Central memory CD8-positive, alpha-beta T cell (primary cell): ENCODE measurements at regions not wholly inside any gene's neighbourhood (a gene's known extent, or its start where the extent isn't known, plus 50 kb on each side); places are given as distances from the start of the nearest gene placed in this dataset.

ENCODE experiments used
- ATAC-seq: fragments of 150-1000 bp; cut with Tn5 transposase; replicated peaks from 2 replicates; pipeline ENCODE4 v1.10.0; 2022; ENCODE audit warnings: mild to moderate bottlenecking, moderate FRiP score, moderate number of reproducible peaks; ENCODE audit not compliant: poor library complexity, severe bottlenecking; ENCODE audit errors: extremely low read depth
- DNase-seq, 2 donors: peaks; one replicate each; pipeline ENCODE4 v3.0.0; 2021; ENCODE audit warnings: low spot score in 2 of 2
- H3K27ac Mint-ChIP-seq: one replicate; pipeline ENCODE4 v1.8.0; 2022; ENCODE audit warnings: low read depth, mild to moderate bottlenecking, moderate library complexity, mixed read lengths
- H3K27me3 Mint-ChIP-seq: one replicate; pipeline ENCODE4 v1.8.0; 2022; ENCODE audit warnings: mixed read lengths
- H3K36me3 Mint-ChIP-seq: one replicate; pipeline ENCODE4 v1.8.0; 2022; ENCODE audit warnings: mild to moderate bottlenecking, moderate library complexity, mixed read lengths; ENCODE audit not compliant: insufficient read depth
- H3K4me1 Mint-ChIP-seq: one replicate; pipeline ENCODE4 v1.8.0; 2022; ENCODE audit warnings: mixed read lengths
- H3K4me3 Mint-ChIP-seq: one replicate; pipeline ENCODE4 v1.8.0; 2022; ENCODE audit warnings: mild to moderate bottlenecking, moderate library complexity, mixed read lengths
- H3K9me3 Mint-ChIP-seq: one replicate; pipeline ENCODE4 v1.8.0; 2022; ENCODE audit warnings: mixed read lengths

GRCh38 chr2:104572834-104573233 lies 281.1 kb upstream of the POU3F3 start:
- H3K36me3 Mint-ChIP-seq = no peaks in the 10 kb centered on the region
- H3K4me3 Mint-ChIP-seq = no peak overlapping the region
- no peaks in the 10 kb centered on the region for H3K27me3 Mint-ChIP-seq
- peaks cover 13% of the 10 kb centered on the region for H3K9me3 Mint-ChIP-seq
- H3K27ac Mint-ChIP-seq = no peak overlapping the region
- DNase-seq = no peak
- peak; percentile 56 for ATAC-seq
- no peaks in the 10 kb centered on the region for H3K4me1 Mint-ChIP-seq

- Mint-ChIP-seq H3K4me3 (no peak overlapping the region), H3K27ac (no peak overlapping the region), H3K4me1 (no peaks in the 10 kb centered on the region), H3K27me3 (no peaks in the 10 kb centered on the region), H3K9me3 (peaks cover 19% of the 10 kb centered on the region), H3K36me3 (no peaks in the 10 kb centered on the region)
- DNase-seq = no peak
- ATAC-seq = no peak
Measured at GRCh38 chr2:104574367-104574766, 279.5 kb upstream of the POU3F3 start.

GRCh38 chr2:104577143-104577542 lies 276.8 kb upstream of the POU3F3 start:
- Mint-ChIP-seq H3K27ac (no peak overlapping the region), H3K27me3 (no peaks in the 10 kb centered on the region), H3K36me3 (no peaks in the 10 kb centered on the region), H3K4me1 (no peaks in the 10 kb centered on the region), H3K4me3 (no peak overlapping the region), H3K9me3 (peaks cover 21% of the 10 kb centered on the region)
- ATAC-seq (no peak), DNase-seq (no peak)

DNA sequence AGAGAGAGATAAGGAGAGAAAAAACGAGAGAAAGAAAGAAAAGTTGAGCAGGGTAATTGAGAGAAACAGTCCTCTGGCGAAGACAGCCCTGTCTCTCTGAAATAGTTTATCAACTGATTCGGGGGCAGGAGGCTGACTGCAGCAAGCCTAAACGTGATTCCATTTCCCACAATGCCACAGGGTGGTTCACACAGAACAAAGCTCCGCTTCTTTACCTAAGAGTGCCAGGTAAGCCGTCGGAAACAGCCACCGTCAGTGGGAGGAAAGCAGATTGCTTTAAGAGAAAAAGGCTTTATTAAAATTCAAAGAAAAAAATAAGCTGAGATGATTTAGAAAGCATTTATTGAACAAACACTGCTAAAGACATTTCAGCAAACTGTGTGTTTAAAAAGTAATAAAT lies 271.4 kb upstream of the POU3F3 start:
- ATAC-seq (no peak), DNase-seq (no peak)
- Mint-ChIP-seq H3K27ac (no peak overlapping the region), H3K36me3 (no peaks in the 10 kb centered on the region), H3K9me3 (peaks cover 11% of the 10 kb centered on the region), H3K4me3 (no peak overlapping the region), H3K27me3 (no peaks in the 10 kb centered on the region), H3K4me1 (no peaks in the 10 kb centered on the region)

DNA sequence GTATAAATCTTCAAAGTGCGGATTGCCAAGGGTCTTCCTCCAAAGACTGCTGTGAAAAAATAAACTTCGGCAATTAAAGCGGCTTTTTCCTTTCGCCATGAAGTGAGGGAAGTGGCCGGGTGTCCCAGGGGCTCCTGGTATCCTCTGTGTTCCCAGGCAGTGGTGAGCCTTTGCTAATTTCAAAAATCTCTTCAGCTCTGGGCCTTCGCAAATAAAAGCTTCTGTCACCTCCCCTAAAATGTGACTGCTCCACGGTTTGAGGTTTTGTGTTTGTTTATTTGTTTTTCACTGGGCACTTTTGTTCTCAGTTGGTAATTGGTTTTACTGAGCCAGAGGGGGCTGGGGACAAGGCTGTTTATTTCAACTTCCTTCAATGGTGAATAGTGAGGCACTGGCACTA lies 270.1 kb upstream of the POU3F3 start:
- Mint-ChIP-seq H3K4me3 (no peak overlapping the region), H3K36me3 (no peaks in the 10 kb centered on the region), H3K4me1 (no peaks in the 10 kb centered on the region), H3K9me3 (peaks cover 5% of the 10 kb centered on the region), H3K27me3 (no peaks in the 10 kb centered on the region), H3K27ac (no peak overlapping the region)
- ATAC-seq = no peak
- DNase-seq = no peak

- H3K9me3 Mint-ChIP-seq = peaks cover 7% of the 10 kb centered on the region
- ATAC-seq (no peak), DNase-seq (no peak)
- no peaks in the 10 kb centered on the region for H3K36me3 Mint-ChIP-seq
- no peak overlapping the region for H3K4me3 Mint-ChIP-seq
- no peaks in the 10 kb centered on the region for H3K27me3 Mint-ChIP-seq
- no peak overlapping the region for H3K27ac Mint-ChIP-seq
- H3K4me1 Mint-ChIP-seq = no peaks in the 10 kb centered on the region
Measured at GRCh38 chr2:104584393-104584792, 269.5 kb upstream of the POU3F3 start.

DNA sequence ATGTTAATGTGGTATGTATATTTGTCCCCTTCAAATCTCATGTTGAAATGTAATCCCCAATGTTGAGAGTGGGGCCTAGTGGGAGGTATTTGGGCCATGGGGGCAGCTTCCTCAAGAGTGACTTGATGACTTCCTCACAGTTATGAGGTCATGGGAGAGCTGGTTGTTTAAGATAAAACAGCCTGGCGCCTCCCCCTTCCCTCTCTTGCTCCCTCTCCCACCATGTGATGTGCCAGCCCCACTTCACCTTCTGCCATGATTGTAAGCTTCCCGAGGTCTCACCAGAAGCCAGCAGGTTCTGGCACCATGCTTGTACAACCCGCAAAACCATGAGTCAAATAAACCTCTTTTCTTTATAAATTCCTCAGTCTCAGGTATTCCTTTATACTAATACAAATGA lies 258.3 kb upstream of the POU3F3 start:
- Mint-ChIP-seq H3K27me3 (no peaks in the 10 kb centered on the region), H3K4me1 (no peaks in the 10 kb centered on the region), H3K27ac (no peak overlapping the region), H3K4me3 (no peak overlapping the region), H3K9me3 (peaks cover 14% of the 10 kb centered on the region), H3K36me3 (no peaks in the 10 kb centered on the region)
- ATAC-seq (no peak), DNase-seq (no peak)

GRCh38 chr2:104597942-104598341 lies 256.0 kb upstream of the POU3F3 start:
- H3K9me3 Mint-ChIP-seq = peaks cover 14% of the 10 kb centered on the region
- no peaks in the 10 kb centered on the region for H3K4me1 Mint-ChIP-seq
- no peaks in the 10 kb centered on the region for H3K27me3 Mint-ChIP-seq
- no peaks in the 10 kb centered on the region for H3K36me3 Mint-ChIP-seq
- H3K4me3 Mint-ChIP-seq = no peak overlapping the region
- ATAC-seq = no peak
- H3K27ac Mint-ChIP-seq = no peak overlapping the region
- DNase-seq = no peak

GRCh38 chr2:104598636-104599035 lies 255.3 kb upstream of the POU3F3 start:
- no peak overlapping the region for H3K4me3 Mint-ChIP-seq
- no peak for ATAC-seq
- H3K9me3 Mint-ChIP-seq = peaks cover 14% of the 10 kb centered on the region

GRCh38 chr2:104599787-104600510 lies 254.0 kb upstream of the POU3F3 start:
- no peak overlapping the region for H3K4me3 Mint-ChIP-seq
- peaks cover 14% of the 10 kb centered on the region for H3K9me3 Mint-ChIP-seq
- DNase-seq (no peak), ATAC-seq (no peak)
- H3K4me1 Mint-ChIP-seq = no peaks in the 10 kb centered on the region
- H3K27ac Mint-ChIP-seq = no peak overlapping the region
- no peaks in the 10 kb centered on the region for H3K36me3 Mint-ChIP-seq
- no peaks in the 10 kb centered on the region for H3K27me3 Mint-ChIP-seq

More at GRCh38 chr2:104598636-104599035, 255.3 kb upstream of the POU3F3 start:
- no peak for DNase-seq
- no peaks in the 10 kb centered on the region for H3K4me1 Mint-ChIP-seq
- H3K27me3 Mint-ChIP-seq = no peaks in the 10 kb centered on the region
- H3K27ac Mint-ChIP-seq = no peak overlapping the region
- no peaks in the 10 kb centered on the region for H3K36me3 Mint-ChIP-seq

DNA sequence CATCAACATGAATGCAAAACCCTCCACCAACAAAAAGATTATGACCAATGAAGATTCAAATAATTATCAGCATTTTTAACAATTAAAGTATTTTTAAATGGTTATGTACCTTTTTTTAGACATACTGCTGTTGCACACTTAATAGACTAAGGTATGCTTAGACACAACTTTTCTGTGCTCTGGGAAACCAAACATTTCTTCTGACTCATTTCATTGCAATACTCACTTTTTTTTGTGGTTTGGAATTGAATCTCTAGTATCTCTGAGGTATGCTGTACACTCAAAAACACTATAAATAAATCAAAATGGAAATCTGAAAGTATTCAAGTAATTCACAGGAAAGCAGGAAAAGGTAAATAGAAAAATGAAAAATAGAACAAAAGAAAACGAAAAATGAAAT lies 247.9 kb upstream of the POU3F3 start:
- Mint-ChIP-seq H3K27ac (no peak overlapping the region), H3K36me3 (no peaks in the 10 kb centered on the region), H3K9me3 (peaks cover 11% of the 10 kb centered on the region), H3K4me3 (no peak overlapping the region), H3K27me3 (no peaks in the 10 kb centered on the region), H3K4me1 (no peaks in the 10 kb centered on the region)
- DNase-seq (no peak), ATAC-seq (no peak)

DNA sequence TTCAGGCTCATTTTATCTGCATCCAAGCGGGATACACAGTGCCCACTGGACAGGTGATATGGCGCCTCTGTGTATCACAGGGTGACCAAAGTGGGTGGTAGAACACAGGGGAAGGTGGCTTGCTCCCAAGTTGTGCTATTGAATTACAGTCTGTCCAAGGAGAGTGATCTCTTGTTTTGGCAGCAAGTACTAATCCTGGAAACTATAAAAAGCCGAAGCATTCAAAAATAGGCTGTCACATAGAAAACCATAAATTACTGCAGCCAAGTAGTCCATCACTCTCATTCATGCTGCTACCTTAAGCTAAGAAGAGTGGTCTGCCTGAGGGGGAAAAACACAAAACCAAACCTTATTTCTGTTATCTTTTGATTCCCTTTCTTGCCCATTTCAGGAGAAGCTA lies 237.1 kb upstream of the POU3F3 start:
- Mint-ChIP-seq H3K4me1 (no peaks in the 10 kb centered on the region), H3K4me3 (no peak overlapping the region), H3K27me3 (no peaks in the 10 kb centered on the region), H3K27ac (no peak overlapping the region), H3K9me3 (peaks cover 11% of the 10 kb centered on the region), H3K36me3 (no peaks in the 10 kb centered on the region)
- no peak for DNase-seq
- ATAC-seq = no peak

DNA sequence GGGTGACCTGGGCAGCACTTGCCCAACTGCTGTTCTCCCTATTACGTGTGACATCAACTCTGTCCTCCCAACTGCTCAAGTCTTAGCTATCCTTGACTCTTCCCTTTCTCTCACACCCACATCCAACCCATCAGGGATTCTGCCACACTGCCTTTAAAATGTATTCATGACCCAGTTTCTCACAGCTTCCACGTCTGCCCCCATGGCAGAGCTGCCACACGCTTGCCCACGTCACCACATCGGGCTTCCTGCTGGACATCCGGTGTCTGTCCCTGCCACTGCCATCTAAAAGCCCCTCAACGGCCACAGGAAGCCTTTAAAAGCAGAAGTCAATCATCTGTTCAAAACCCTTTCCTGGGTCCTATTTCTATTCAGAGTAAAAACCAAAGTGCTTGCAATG lies 233.1 kb upstream of the POU3F3 start:
- Mint-ChIP-seq H3K27ac (no peak overlapping the region), H3K4me1 (no peaks in the 10 kb centered on the region), H3K36me3 (no peaks in the 10 kb centered on the region), H3K9me3 (peaks cover 11% of the 10 kb centered on the region), H3K27me3 (no peaks in the 10 kb centered on the region), H3K4me3 (no peak overlapping the region)
- ATAC-seq (no peak), DNase-seq (no peak)
